Neural progenitor cell (in vitro differentiated cells): ENCODE measurements at regions not wholly inside any gene's neighbourhood (a gene's known extent, or its start where the extent isn't known, plus 50 kb on each side); places are given as distances from the start of the nearest gene placed in this dataset.

Source experiments
- EZH2 ChIP-seq: fragments of 200-600 bp; sonication (generic); IDR thresholded peaks from 2 replicates; pipeline ENCODE4 v1.6.1; 2017; ENCODE audit warnings: antibody characterized with exemption, mild to moderate bottlenecking, moderate library complexity
- EZH2phosphoT487 ChIP-seq: fragments of 200-600 bp; sonication (generic); IDR thresholded peaks from 2 replicates; pipeline ENCODE4 v1.6.1; 2017; ENCODE audit warnings: antibody characterized with exemption
- TF ChIP-seq, protein P1 (sequence below): fragments of 200-600 bp; sonication (generic); IDR thresholded peaks from 2 replicates; pipeline ENCODE4 v1.5.1; 2017; ENCODE audit warnings: antibody characterized with exemption, mild to moderate bottlenecking

DNA sequence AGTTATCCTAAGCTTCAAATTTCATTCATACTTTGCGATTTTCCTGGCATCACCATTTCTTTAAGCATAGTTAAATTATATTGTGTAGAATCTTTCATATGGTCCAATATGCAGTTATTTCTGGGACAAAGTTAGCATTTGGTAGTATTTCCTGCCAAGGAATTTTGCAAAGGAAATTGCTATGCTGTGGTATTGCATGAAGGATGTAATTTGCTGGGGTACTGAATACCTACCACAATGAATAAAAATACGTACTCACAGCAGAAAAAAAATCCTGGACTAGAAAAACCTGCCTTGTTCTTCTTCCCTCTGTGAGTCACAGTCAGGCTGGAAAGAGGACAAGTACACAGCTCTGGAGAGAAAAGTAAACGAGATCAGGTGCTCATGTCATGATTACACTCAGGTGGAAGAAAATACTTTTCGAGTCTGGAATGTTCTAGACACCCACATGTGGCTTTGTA is 241.2 kb downstream of the PTBP2 start:
- TF ChIP-seq EZH2 (no peak), EZH2phosphoT487 (no peak)
- TF ChIP-seq, protein P1, sequence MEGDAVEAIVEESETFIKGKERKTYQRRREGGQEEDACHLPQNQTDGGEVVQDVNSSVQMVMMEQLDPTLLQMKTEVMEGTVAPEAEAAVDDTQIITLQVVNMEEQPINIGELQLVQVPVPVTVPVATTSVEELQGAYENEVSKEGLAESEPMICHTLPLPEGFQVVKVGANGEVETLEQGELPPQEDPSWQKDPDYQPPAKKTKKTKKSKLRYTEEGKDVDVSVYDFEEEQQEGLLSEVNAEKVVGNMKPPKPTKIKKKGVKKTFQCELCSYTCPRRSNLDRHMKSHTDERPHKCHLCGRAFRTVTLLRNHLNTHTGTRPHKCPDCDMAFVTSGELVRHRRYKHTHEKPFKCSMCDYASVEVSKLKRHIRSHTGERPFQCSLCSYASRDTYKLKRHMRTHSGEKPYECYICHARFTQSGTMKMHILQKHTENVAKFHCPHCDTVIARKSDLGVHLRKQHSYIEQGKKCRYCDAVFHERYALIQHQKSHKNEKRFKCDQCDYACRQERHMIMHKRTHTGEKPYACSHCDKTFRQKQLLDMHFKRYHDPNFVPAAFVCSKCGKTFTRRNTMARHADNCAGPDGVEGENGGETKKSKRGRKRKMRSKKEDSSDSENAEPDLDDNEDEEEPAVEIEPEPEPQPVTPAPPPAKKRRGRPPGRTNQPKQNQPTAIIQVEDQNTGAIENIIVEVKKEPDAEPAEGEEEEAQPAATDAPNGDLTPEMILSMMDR = no peak
